Neutrophil (primary cell): ENCODE measurements at regions not wholly inside any gene's neighbourhood (a gene's known extent, or its start where the extent isn't known, plus 50 kb on each side); places are given as distances from the start of the nearest gene placed in this dataset.

Experiments
- H3K27ac ChIP-seq: fragments of 200-600 bp; sonication (generic); 2 replicates; pipeline ENCODE4 v1.5.1; 2016; ENCODE audit warnings: mild to moderate bottlenecking, moderate library complexity
- H3K27me3 ChIP-seq: fragments of 200-600 bp; sonication (generic); 2 replicates; pipeline ENCODE4 v1.6.0; 2016; ENCODE audit warnings: mild to moderate bottlenecking
- H3K36me3 ChIP-seq: fragments of 200-600 bp; sonication (generic); 2 replicates; pipeline ENCODE4 v1.5.1; 2017
- H3K4me1 ChIP-seq, 2 experiments: fragments of 200-600 bp in 1 of 2; sonication (generic) in 1 of 2; 1 replicate in 1 of 2; 2 replicates in 1 of 2; pipeline versions ENCODE4 v1.5.1 to v1.6.1; 2013 to 2016; ENCODE audit warnings: low read depth in 1 of 2, low read length in 1 of 2, mild to moderate bottlenecking in 1 of 2, moderate library complexity in 1 of 2; ENCODE audit not compliant: control insufficient read depth in 1 of 2, insufficient read depth in 1 of 2
- H3K4me3 ChIP-seq, 2 experiments: fragments of 200-600 bp in 1 of 2; sonication (generic) in 1 of 2; 1 replicate in 1 of 2; 2 replicates in 1 of 2; pipeline ENCODE4 v1.5.1; 2013 to 2016; ENCODE audit warnings: low read depth in 1 of 2, low read length in 1 of 2, mild to moderate bottlenecking in 1 of 2, moderate library complexity in 1 of 2
- H3K9me3 ChIP-seq: fragments of 200-600 bp; sonication (generic); 2 replicates; pipeline ENCODE4 v1.5.1; 2016
- TF ChIP-seq, protein P1 (sequence below): fragments of 200-600 bp; sonication (generic); IDR thresholded peaks from 2 replicates; pipeline ENCODE4 v1.5.1; 2016; ENCODE audit warnings: antibody characterized with exemption

DNA sequence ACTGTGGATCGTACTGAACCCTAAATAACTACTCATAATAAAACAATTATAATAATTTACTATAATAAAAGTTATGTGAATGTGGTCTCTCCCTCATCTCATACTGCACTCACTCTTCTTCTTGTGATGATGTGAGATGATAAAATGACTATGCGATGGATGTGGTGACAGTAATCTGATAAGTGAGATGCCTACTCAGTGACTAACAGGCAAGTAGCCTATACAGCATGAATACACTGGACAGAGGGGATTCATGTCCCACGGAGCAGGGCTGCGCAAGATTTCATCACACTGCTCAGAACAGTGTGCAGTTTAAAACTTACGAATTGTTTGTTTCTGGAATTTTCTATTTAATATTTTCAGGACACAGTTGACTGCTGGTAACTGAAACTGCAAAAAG, 304.0 kb downstream of the DUSP10 start:
- Histone ChIP-seq H3K4me3 (no peak overlapping the region), H3K4me1 (no peaks in the 10 kb centered on the region), H3K27ac (no peak overlapping the region), H3K9me3 (no peaks in the 10 kb centered on the region), H3K36me3 (no peaks in the 10 kb centered on the region), H3K27me3 (peaks cover 19% of the 10 kb centered on the region)
- TF ChIP-seq, protein P1, sequence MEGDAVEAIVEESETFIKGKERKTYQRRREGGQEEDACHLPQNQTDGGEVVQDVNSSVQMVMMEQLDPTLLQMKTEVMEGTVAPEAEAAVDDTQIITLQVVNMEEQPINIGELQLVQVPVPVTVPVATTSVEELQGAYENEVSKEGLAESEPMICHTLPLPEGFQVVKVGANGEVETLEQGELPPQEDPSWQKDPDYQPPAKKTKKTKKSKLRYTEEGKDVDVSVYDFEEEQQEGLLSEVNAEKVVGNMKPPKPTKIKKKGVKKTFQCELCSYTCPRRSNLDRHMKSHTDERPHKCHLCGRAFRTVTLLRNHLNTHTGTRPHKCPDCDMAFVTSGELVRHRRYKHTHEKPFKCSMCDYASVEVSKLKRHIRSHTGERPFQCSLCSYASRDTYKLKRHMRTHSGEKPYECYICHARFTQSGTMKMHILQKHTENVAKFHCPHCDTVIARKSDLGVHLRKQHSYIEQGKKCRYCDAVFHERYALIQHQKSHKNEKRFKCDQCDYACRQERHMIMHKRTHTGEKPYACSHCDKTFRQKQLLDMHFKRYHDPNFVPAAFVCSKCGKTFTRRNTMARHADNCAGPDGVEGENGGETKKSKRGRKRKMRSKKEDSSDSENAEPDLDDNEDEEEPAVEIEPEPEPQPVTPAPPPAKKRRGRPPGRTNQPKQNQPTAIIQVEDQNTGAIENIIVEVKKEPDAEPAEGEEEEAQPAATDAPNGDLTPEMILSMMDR: no peak

DNA sequence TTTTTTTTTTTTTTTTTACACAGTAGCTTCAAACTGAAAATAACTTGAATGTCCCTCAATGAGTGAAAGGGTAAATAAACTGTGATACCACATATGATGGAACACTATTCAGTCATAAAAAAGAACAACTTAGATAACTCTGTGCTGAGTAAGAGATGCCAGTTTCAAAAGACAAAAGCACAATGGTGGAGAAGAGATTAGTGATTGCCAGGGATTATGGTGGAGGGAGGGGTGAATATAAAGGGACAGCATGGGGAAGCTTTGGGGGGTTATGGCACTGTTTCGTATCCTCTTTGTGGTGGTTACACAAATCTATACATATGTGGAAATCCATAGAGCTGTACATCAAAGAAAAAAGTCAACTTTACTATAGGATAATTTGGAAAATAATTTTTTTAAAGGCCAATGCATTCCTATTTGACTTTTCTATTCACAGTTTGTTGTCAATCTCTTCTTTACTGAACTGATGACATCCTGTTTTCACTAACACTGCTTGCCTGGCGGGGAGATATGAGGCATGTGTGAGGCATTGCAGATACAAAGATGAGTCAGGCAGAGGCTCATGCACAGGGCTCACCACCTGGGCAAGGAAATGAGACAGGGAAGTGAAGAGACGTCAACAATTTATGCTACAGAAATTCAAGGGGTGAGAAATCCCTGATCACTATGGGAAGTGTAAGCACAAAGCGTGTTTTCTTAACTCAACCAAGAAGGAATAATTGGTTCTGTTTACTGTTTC, 302.7 kb downstream of the DUSP10 start:
- no peak overlapping the region for H3K27ac ChIP-seq
- peaks cover 19% of the 10 kb centered on the region for H3K27me3 ChIP-seq
- H3K4me3 ChIP-seq: no peak overlapping the region
- H3K9me3 ChIP-seq: no peaks in the 10 kb centered on the region
- no peaks in the 10 kb centered on the region for H3K36me3 ChIP-seq
- no peaks in the 10 kb centered on the region for H3K4me1 ChIP-seq
- TF ChIP-seq, protein P1: no peak

DNA sequence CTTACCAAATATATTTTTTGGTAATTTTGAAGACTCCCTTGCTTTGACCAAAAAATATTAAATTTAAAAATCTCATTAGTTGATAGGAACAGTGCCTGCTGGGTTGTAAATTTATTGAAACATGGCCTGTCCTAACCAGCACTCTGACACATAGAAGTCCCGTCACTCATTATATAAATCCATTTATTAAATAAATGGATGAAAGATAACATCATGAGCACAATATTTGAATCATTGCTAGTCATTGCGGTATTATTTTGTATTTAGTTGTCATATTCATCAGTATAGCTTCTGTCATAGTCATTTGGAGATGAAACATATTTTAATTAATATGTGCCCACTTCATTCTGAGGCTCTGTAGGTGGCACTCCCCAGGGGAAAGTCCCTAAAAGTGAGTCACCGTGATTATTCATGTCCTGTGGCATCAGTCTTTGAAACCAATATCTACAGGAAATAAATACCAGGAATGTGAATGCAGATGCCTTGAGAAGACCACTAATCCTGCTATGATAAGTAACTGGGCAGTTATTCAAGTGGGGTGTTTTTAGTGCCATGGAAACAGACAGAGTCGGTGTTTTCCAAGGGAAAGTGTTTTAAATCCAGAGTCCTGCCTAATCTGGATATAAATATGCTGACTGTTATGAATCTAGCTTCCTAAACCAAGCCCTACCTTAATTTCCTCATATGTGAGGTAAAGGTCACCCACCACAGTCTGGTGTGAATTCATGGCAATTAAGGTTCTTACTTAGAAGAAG, 302.0 kb downstream of the DUSP10 start:
- TF ChIP-seq, protein P1: no peak
- Histone ChIP-seq H3K27ac (no peak overlapping the region), H3K9me3 (no peaks in the 10 kb centered on the region), H3K4me3 (no peak overlapping the region), H3K4me1 (no peaks in the 10 kb centered on the region), H3K27me3 (peaks cover 19% of the 10 kb centered on the region), H3K36me3 (no peaks in the 10 kb centered on the region)

DNA sequence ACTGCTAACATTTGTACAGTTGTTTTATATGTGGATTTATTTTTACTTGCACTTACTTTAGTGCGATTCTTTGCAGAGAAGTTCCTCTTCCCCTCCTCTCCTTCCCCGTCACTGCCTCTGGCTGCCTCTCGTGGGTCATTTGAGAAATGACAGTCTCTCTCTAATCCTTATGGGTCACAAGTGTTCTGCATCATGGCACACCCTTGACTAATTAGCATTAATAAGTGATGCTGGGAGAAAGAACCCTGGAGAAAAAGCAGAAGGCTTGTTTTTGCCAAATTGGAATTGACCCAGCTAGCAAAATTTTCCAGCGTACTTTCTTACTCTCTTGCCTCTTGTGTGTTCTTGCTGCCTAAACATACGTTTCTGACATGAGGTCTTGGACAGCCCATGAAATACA, 301.2 kb downstream of the DUSP10 start:
- H3K27ac ChIP-seq: no peak overlapping the region
- peaks cover 19% of the 10 kb centered on the region for H3K27me3 ChIP-seq
- H3K36me3 ChIP-seq: no peaks in the 10 kb centered on the region
- TF ChIP-seq, protein P1: no peak
- H3K4me3 ChIP-seq: no peak overlapping the region
- no peaks in the 10 kb centered on the region for H3K9me3 ChIP-seq
- no peaks in the 10 kb centered on the region for H3K4me1 ChIP-seq

DNA sequence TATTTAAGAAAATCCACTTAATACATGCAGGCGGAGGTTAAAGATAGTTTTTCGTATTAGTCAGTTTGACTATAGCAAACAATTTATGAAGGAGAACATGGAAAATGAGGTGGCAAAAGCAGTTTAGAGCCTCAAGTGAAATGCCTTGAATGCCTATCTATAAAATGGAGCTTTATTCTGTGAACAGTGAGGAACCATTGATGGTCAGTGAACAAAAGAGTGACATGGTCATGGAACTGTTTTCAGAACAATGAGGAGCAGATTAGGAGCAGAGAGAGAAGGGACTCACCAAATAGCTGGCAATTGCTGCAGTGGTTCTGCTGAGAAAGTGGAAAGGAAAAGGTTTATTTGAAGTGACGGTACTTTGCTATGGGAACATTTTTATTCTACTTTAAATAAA, 299.8 kb downstream of the DUSP10 start:
- Histone ChIP-seq H3K36me3 (no peaks in the 10 kb centered on the region), H3K27me3 (peaks cover 19% of the 10 kb centered on the region), H3K4me3 (no peak overlapping the region), H3K4me1 (no peaks in the 10 kb centered on the region), H3K27ac (no peak overlapping the region), H3K9me3 (no peaks in the 10 kb centered on the region)
- TF ChIP-seq, protein P1: no peak
